ENCODE measurements at regions not wholly inside any gene's neighbourhood (a gene's known extent, or its start where the extent isn't known, plus 50 kb on each side); places are given as distances from the start of the nearest gene placed in this dataset.

DNA sequence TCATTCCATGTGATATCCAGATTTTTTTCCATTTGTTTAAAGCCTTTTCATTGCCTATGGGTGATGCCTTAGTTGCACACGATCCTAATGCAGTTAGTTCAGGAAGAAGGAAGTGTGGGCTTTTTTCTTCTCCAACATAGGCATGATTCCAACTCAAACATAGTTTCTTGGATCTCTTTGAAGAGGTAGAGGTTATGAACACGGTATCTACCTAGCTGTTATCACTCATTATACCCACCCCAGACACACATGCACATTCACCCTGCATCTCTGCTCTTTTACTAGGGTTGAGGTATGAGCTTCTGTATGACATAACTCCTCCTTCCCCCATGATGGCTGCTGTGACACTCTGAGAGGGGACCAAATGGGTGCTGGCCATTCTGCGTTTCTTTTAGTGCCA lies 122.1 kb upstream of the ZNF648 start:
- ATAC-seq (ENCODE audit: low FRiP score in 2 of 2) = no peak
- no peak for DNase-seq
- H3K4me1 ChIP-seq = no peaks in the 10 kb centered on the region
- H3K27ac ChIP-seq = no peak overlapping the region
- H3K4me3 ChIP-seq = no peak overlapping the region
- TF ChIP-seq POLR2AphosphoS5 (IDR thresholded peaks at IDR 0.05) (no peak), EP300 (IDR thresholded peaks at IDR 0.05) (no peak), POLR2A (IDR thresholded peaks at IDR 0.05) (no peak)
- TF ChIP-seq, protein P1, sequence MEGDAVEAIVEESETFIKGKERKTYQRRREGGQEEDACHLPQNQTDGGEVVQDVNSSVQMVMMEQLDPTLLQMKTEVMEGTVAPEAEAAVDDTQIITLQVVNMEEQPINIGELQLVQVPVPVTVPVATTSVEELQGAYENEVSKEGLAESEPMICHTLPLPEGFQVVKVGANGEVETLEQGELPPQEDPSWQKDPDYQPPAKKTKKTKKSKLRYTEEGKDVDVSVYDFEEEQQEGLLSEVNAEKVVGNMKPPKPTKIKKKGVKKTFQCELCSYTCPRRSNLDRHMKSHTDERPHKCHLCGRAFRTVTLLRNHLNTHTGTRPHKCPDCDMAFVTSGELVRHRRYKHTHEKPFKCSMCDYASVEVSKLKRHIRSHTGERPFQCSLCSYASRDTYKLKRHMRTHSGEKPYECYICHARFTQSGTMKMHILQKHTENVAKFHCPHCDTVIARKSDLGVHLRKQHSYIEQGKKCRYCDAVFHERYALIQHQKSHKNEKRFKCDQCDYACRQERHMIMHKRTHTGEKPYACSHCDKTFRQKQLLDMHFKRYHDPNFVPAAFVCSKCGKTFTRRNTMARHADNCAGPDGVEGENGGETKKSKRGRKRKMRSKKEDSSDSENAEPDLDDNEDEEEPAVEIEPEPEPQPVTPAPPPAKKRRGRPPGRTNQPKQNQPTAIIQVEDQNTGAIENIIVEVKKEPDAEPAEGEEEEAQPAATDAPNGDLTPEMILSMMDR (IDR thresholded peaks at IDR 0.05) = no peak
- no peaks in the 10 kb centered on the region for H3K27me3 ChIP-seq
- 64 to 69% methylated on average over 3 of the region's 3 CpGs for WGBS, 2 donors
- H3K36me3 ChIP-seq = no peaks in the 10 kb centered on the region
- no peaks in the 10 kb centered on the region for H3K9me3 ChIP-seq

DNA sequence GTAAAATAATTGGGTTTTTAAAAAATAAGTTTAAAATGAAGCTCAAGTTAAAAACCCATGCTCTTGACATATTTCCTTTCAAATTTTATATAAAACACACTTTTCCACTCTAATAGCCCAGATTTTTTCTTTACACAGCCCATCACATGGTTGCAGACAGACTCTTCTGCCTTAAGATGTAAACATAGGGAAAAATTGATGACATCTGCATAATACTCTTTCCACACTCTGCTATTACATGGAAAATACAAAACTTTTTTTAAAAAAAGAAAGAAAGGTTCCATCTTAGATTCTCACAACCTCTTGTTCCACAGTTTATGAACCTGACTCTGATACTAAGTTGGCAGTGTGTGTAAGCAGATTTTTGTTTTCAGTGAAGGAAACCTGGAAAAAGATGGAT lies 120.8 kb upstream of the ZNF648 start:
- TF ChIP-seq, protein P1 (IDR thresholded peaks at IDR 0.05) = no peak
- TF ChIP-seq EP300 (IDR thresholded peaks at IDR 0.05) (no peak), POLR2A (IDR thresholded peaks at IDR 0.05) (no peak), POLR2AphosphoS5 (IDR thresholded peaks at IDR 0.05) (no peak)
- DNase-seq (no peak), ATAC-seq (ENCODE audit: low FRiP score in 2 of 2) (no peak)
- H3K36me3 ChIP-seq = no peaks in the 10 kb centered on the region
- no peaks in the 10 kb centered on the region for H3K27me3 ChIP-seq
- H3K27ac ChIP-seq = no peak overlapping the region
- H3K4me3 ChIP-seq = no peak overlapping the region
- no peaks in the 10 kb centered on the region for H3K9me3 ChIP-seq
- no peaks in the 10 kb centered on the region for H3K4me1 ChIP-seq

DNA sequence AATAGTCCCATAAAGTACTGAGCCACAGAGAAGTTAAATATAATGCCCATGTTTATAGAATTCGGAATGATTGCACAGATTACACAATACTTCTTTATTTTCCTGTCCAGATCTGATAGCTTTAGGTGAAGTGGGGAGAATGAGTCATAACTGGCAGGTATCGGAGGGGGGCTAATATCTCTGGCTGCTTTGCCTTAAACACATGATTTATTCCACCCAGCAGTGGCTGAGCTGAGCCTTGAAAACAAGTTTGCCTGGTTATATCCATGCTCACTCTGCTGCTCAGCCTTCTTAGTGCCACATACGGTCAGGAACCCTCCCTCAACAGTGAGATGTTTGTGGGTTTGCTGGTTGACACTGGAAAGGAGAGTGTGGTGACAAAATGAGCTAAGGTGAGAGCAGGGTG lies 119.7 kb upstream of the ZNF648 start:
- Histone ChIP-seq H3K9me3 (no peaks in the 10 kb centered on the region), H3K27ac (peak overlapping the region in 2 of 4 donors; percentile 27 to 44), H3K36me3 (no peaks in the 10 kb centered on the region), H3K27me3 (no peaks in the 10 kb centered on the region), H3K4me3 (no peak overlapping the region), H3K4me1 (no peaks in the 10 kb centered on the region)
- 41% methylated on average over 3 of the region's 3 CpGs for WGBS, 2 donors
- peak in 1 of 2 donors; percentile 77 for ATAC-seq (ENCODE audit: low FRiP score in 2 of 2)
- peak in 1 of 2 donors; percentile 71 for DNase-seq
- TF ChIP-seq POLR2AphosphoS5 (IDR thresholded peaks at IDR 0.05) = peak in 1 of 2 donors; percentile 56
- TF ChIP-seq, protein P1 (IDR thresholded peaks at IDR 0.05) = no peak

DNA sequence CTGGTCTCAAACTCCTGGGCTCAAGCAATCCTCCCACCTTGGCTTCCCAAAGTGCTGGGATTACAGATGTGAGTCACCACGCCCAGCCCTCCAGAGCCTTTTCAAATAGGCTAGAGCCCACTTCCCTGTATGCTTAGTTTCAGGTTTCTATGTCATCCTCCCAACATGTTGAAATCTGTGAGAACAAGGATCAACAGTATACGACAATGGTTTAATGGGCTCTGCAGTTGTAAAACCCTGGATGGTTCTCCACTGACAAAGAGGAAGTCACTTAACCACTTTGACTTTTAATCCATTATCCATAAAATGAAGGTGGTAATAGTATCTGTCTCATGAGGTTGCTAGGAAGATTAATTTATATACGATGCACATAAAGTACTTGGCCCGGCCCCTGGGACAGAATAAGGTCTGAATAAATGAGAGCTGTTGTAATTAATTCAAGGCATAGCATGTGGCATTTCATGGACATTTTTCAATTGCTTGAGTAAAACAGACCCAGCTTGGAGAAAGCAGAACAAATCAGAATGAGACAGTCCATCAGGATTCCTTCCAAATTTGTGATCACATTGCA lies 113.9 kb upstream of the ZNF648 start:
- H3K4me1 ChIP-seq = peaks cover 19 to 39% (median 31%) of the 10 kb centered on the region in 4 donors
- H3K9me3 ChIP-seq = no peaks in the 10 kb centered on the region
- TF ChIP-seq, protein P1 (IDR thresholded peaks at IDR 0.05) = no peak
- TF ChIP-seq POLR2AphosphoS5 (IDR thresholded peaks at IDR 0.05) = peak in 1 of 2 donors; percentile 34
- TF ChIP-seq EP300 (IDR thresholded peaks at IDR 0.05) = peak in 1 of 4 donors; percentile 36
- peak in 1 of 4 donors; percentile 40 for TF ChIP-seq POLR2A (IDR thresholded peaks at IDR 0.05)
- peak overlapping the region in 3 of 4 donors; percentile 24 to 78 (median 76) for H3K27ac ChIP-seq
- peak; percentile 58 to 74 for ATAC-seq (ENCODE audit: low FRiP score in 2 of 2)
- no peak overlapping the region for H3K4me3 ChIP-seq
- H3K27me3 ChIP-seq = no peaks in the 10 kb centered on the region
- H3K36me3 ChIP-seq = no peaks in the 10 kb centered on the region
- peak in 1 of 2 donors; percentile 69 for DNase-seq
- 67 to 68% methylated on average over 4 of the region's 4 CpGs for WGBS, 2 donors

DNA sequence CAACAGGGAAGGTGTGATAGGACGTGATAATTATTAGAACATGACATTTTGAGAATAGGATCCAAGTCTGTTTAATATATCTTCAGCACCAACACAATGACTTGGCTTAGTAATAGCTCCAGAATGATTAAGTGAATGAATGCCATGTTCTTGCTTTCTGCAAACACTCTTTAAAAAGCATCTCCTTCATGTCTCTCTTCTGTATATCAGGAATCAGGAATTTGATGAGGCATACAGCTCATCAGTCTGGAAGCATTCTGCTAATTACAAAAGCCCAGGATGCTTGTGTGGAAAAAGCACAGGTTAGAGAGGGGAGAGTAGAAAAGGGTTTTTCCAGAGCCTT lies 113.0 kb upstream of the ZNF648 start:
- Histone ChIP-seq H3K27ac (peak overlapping the region in 3 of 4 donors; percentile 51 to 78 (median 76)), H3K9me3 (no peaks in the 10 kb centered on the region), H3K36me3 (no peaks in the 10 kb centered on the region), H3K4me3 (no peak overlapping the region), H3K4me1 (peaks cover 22 to 41% (median 34%) of the 10 kb centered on the region in 4 donors), H3K27me3 (no peaks in the 10 kb centered on the region)
- WGBS, 2 donors = 39 to 47% methylated on average over 1 of the region's 1 CpG
- DNase-seq = no peak
- TF ChIP-seq POLR2A (IDR thresholded peaks at IDR 0.05) = no peak
- TF ChIP-seq POLR2AphosphoS5 (IDR thresholded peaks at IDR 0.05) = no peak
- TF ChIP-seq EP300 (IDR thresholded peaks at IDR 0.05) = no peak
- TF ChIP-seq, protein P1 (IDR thresholded peaks at IDR 0.05) = no peak
- ATAC-seq (ENCODE audit: low FRiP score in 2 of 2) = no peak

Data from upper lobe of left lung (tissue), 6 donors.